Keratinocyte (primary cell): ENCODE measurements at regions not wholly inside any gene's neighbourhood (a gene's known extent, or its start where the extent isn't known, plus 50 kb on each side); places are given as distances from the start of the nearest gene placed in this dataset.

Experiments
- CTCF ChIP-seq, 3 experiments: IDR thresholded peaks in 1 of 3; conservative IDR thresholded peaks in 1 of 3; optimal IDR thresholded peaks in 1 of 3; 2 replicates in 2 of 3; 3 replicates in 1 of 3; pipeline versions ENCODE3 to v1.5.1; 2011; ENCODE audit warnings: low read length in 3 of 3, mild to moderate bottlenecking in 3 of 3, moderate library complexity in 2 of 3, control low read depth in 1 of 3, inconsistent platforms in 1 of 3; ENCODE audit not compliant: insufficient read depth in 2 of 3; ENCODE audit errors: extremely low read depth in 1 of 3
- EZH2 ChIP-seq: IDR thresholded peaks from one replicate; pipeline ENCODE4 v1.6.1; 2012; ENCODE audit warnings: inconsistent platforms, mild to moderate bottlenecking, low read length, moderate library complexity

DNA sequence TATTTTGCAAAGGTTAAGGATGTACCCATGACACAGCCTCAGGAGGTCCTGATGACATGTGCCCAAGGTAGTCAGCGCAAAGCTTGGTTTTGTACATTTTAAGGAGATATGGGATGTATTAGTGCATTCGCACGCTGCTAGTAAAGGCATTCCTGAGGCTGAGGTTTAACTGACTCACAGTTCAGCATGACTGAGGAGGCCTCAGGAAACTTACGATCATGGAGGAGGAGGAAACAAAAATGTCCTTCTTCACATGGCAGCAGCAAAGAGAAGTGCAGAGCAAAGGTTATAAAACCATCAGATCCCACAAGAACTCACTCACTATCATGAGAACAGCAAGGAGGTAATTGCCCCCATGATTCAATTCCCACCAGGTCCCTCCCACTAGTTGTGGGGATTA lies 1017.4 kb downstream of the EFNB2 start:
- TF ChIP-seq CTCF (optimal IDR thresholded peaks at IDR 0.05 in 1 of 3, IDR thresholded peaks at IDR 0.05 in 1 of 3, conservative IDR thresholded peaks at IDR 0.05 in 1 of 3; ENCODE audit: extremely low read depth in 1 of 3, insufficient read depth in 2 of 3, low read length in 3 of 3) (no peak), EZH2 (no peak)
